ENCODE measurements at regions not wholly inside any gene's neighbourhood (a gene's known extent, or its start where the extent isn't known, plus 50 kb on each side); places are given as distances from the start of the nearest gene placed in this dataset.

DNA sequence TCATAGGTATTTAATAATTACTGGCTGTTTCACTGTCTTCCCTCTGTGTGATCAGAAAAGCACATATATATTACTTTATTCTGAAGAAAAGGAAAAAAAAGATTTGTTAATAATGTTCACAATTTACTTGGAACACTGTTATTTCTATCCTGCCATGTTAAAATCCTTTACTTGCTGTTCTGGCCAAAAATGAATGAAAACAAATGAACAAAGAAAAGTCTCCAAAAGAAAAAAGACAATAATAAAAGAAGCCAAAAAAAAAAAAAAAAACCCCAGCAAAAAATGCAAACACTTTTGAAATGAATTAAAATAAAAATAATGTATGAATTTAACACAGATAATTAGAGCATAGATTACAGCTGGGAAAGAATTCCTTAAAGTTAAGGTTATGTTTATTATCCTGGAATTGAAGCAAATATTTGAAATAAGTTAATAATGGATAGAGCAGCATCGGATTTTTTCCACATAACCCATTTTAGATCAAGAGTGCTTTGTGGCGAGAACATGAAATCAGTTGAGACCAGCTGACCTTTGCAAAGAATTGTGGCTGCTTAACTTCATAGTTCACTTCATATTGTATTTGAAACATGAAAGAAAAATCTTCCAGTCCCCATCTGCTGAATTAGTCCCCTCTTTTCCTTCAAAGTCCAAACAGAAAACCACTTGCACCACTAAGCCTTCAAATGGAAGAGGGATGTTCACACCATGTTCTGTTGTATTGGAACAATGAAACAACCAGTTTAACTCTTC is 444.8 kb downstream of the ADAMTS20 start (continued):
- TF ChIP-seq ZNF843 (tag by site-specific recombination; IDR thresholded peaks at IDR 0.05) = no peak
- no peak for TF ChIP-seq ZIC2 (tag by site-specific recombination; IDR thresholded peaks at IDR 0.05)
- no peak for TF ChIP-seq ZNF174 (tag by site-specific recombination; IDR thresholded peaks at IDR 0.05)
- no peak for TF ChIP-seq OVOL3 (tag by site-specific recombination; IDR thresholded peaks at IDR 0.05)
- TF ChIP-seq REPIN1 (tag by site-specific recombination; IDR thresholded peaks at IDR 0.05; ENCODE audit: low read depth) = no peak
- no peak for TF ChIP-seq ZNF76 (tag by site-specific recombination; IDR thresholded peaks at IDR 0.05; ENCODE audit: borderline replicate concordance, low read depth)
- no peak for TF ChIP-seq ZNF223 (tag by site-specific recombination; IDR thresholded peaks at IDR 0.05)
- TF ChIP-seq ZNF280C (tag by site-specific recombination; IDR thresholded peaks at IDR 0.05) = no peak
- no peak for TF ChIP-seq ZNF768 (tag by site-specific recombination; IDR thresholded peaks at IDR 0.05)
- TF ChIP-seq TRIM28 (IDR thresholded peaks at IDR 0.05; ENCODE audit: borderline replicate concordance, low read length) = no peak
- no peak for TF ChIP-seq ZNF623 (tag by site-specific recombination; IDR thresholded peaks at IDR 0.05)
- no peak for TF ChIP-seq ZNF776 (tag by site-specific recombination; IDR thresholded peaks at IDR 0.05; ENCODE audit: borderline replicate concordance)
- no peak for TF ChIP-seq ZNF548 (tag by site-specific recombination; IDR thresholded peaks at IDR 0.05)

- no peaks in the 10 kb centered on the region for H3K36me3 ChIP-seq (ENCODE audit: control insufficient read depth in 2 of 2, insufficient read depth in 1 of 2, low read length in 2 of 2)
- CTCF ChIA-PET = interaction anchor here (0.7 kb wide), 1 partner anchor 140 kb away, joined by 3 read pairs; no protein-coding TSS in a partner anchor
- peak; percentile 44; the same call in 1 of the 2 replicates for TF ChIP-seq ZNF366 (tag by site-specific recombination; conservative IDR thresholded peaks at IDR 0.05)
- TF ChIP-seq PRDM10 (tag by site-specific recombination; IDR thresholded peaks at IDR 0.05) = 0 out of 2 replicates have a peak, but pooled peaks have one; percentile 11
- no peak for TF ChIP-seq ZNF843 (tag by site-specific recombination; IDR thresholded peaks at IDR 0.05)
- TF ChIP-seq ZNF621 (tag by site-specific recombination; IDR thresholded peaks at IDR 0.05) = no peak
- no peak for TF ChIP-seq ZNF202 (tag by site-specific recombination; IDR thresholded peaks at IDR 0.05; ENCODE audit: borderline replicate concordance)
- no peak for TF ChIP-seq SP3 (tag by site-specific recombination; IDR thresholded peaks at IDR 0.05)
- TF ChIP-seq GLI4 (tag by site-specific recombination; IDR thresholded peaks at IDR 0.05) = no peak
- peak; percentile 77 for TF ChIP-seq PRDM1 (tag by site-specific recombination; IDR thresholded peaks at IDR 0.05)
- no peak for TF ChIP-seq ZFHX2 (tag by site-specific recombination; conservative IDR thresholded peaks at IDR 0.05)
- no peak for TF ChIP-seq PBX3 (CRISPR knock-in tag; IDR thresholded peaks at IDR 0.05)
- no peak overlapping the region for H3K4me3 ChIP-seq (ENCODE audit: low read depth, low read length)
- peaks cover 22% of the 10 kb centered on the region for H3K4me1 ChIP-seq (ENCODE audit: control insufficient read depth, insufficient read depth, low read length)
- H3K9me3 ChIP-seq (ENCODE audit: control insufficient read depth, insufficient read depth, low read depth, low read length) = no peaks in the 10 kb centered on the region
- POLR2A ChIA-PET = no interaction called here
- H3K27ac ChIP-seq (ENCODE audit: extremely low read depth, low read depth, low read length) = no peak overlapping the region
These were observed 445.6 kb downstream of the ADAMTS20 start for GRCh38 chr12:43106355-43106754.
